Right renal cortex interstitium (tissue), 3 donors: ENCODE measurements at regions not wholly inside any gene's neighbourhood (a gene's known extent, or its start where the extent isn't known, plus 50 kb on each side); places are given as distances from the start of the nearest gene placed in this dataset.

Source experiments
- DNase-seq, 3 donors: peaks; one replicate each; pipeline ENCODE4 v3.0.0-alpha.2; 2013; ENCODE audit warnings: low read depth in 3 of 3, low spot score in 2 of 3

DNA sequence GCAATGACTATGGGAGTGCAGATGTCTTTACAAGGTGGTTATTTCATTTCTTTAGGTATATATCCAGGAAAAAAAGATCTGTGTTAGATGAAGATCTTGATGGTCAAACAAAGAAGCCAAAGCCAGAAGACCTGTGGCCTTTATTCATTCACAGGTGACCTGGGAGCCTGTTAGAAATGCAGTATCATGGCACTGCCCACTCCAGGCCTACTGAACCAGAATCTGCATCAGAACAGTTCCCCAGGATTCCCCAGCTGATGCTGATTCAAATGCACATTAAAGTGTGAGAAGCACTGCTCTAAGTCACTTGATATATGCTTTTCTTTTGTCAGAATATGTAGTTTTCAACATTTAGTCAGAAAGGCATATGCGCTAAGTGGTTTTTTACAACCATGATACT, 251.1 kb downstream of the IPMK start:
- DNase-seq, result no peak

- DNase-seq, result no peak
Measured at GRCh38 chr10:58014436-58014835, 253.3 kb downstream of the IPMK start.

DNA sequence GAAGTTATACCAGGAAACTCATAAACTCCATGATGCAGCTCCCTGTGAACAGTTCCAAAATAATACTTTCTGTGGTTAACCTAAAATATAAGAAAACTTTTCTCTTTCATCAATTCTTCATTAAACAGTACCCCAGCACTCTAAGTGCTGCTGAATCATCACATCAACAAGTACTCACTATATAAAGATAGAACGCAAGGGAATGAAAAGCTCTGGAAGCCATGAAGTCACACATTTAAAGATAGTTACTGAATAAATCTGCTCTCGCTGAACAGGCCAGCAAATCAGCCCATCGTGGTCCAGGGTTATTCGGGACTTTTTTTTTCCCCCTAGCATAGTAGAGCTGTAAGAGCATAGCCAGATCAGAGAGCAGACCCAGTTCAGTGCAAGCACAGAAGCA, 254.3 kb downstream of the IPMK start:
- DNase-seq, result no peak

DNA sequence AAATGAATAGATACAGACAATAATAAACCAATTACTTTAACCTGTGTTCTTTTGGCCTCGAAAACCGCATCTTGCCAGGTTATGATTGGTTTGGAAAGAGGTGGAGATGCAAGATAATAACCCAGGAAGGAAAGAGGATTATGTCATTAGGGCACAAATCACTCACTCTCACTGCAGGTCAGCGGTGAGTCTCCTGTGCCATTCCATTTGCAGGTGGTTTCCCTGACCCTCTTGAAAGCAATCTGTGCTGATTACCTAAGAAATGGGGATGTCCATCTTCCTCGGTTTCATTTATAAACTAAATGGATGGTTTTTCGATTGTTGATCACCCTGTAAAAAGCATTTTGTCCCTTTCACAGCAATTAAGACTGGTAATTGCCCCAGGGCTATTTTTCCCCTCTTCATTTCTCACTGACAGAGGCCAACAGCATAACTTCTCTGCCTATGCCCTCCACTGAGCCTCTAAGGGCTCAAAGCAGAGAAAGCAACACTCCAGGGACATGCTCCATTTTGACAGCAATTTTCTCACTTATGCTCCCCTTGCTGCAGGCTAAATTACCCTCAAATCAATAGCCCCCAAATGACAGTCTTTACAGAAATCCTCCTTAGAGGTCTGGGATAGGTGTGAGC, 257.5 kb downstream of the IPMK start:
- DNase-seq, result no peak

GRCh38 chr10:58003945-58004344, 263.7 kb downstream of the IPMK start:
- no peak for DNase-seq

GRCh38 chr10:58001159-58001558, 266.5 kb downstream of the IPMK start:
- no peak for DNase-seq

DNA sequence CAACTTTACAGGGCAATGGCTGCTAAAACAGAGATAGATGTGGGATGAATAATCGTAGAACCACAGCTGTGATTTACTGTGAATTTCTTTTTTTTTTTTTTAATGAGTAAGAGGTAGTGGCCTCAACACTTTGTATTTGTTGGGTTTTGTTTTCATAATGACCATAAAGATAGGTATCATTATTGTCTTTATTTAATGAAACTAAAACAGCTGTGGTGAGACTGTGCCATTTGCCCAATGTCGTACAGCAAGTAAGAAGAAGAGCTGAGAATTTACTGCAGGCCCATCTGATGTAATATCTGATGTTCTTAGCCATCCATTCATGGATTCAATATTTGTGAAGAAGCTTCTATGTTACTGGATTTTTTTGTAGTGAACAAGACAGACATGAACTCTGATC, 271.2 kb downstream of the IPMK start:
- no peak for DNase-seq

DNA sequence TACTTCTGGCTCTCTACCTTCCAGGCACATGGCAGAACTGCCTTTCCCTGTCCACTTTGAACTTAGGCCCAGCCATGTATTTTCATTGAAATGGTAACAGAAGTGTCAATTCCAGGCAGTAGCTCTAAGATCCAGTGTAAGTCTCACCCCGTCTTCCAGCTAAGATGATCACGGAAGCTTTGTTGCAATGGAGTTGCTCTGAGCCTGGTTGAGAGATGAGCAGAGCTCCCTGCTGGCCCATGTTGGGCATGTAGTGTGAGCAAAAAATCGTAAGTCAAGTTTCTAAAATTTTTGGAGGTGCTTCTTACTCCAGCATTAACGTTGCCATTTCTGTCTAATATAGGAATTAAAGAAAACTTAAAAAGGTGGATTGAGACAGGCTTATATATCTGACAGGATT, 274.4 kb downstream of the IPMK start:
- DNase-seq, result no peak

- no peak for DNase-seq
Measured at GRCh38 chr10:57992321-57993077, 275.2 kb downstream of the IPMK start.

GRCh38 chr10:57988964-57989363, 278.7 kb downstream of the IPMK start:
- DNase-seq, result no peak

DNA sequence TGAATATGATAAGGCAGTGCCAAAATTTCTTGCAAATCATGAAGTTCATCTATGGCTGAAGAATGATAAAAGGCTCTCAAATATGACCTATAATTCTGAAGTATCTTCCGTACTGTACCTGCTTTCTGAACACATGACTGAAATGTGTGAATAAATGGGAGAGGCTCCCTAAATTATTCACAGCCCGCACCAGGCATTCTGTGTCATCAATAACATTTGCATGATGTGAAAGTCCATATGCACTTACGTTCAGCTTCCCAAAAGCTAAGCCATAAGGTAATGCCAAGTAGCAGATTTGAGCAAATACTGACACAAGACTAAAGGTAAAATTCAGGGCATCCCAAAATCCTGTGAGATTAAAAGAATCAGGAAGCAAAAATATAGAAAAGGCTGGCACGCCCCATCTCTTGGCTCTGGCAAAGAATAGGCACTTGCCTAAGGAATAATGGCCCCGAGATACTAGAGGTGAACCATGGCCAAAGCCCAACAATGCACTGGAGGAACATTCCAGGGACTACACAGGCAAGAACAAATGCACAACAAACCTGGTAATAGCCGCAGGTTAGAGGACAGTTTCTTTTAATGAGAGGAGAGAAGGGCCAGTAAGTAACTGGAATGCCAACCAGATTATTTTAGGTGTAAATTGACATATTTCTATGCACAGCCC, 280.5 kb downstream of the IPMK start:
- DNase-seq, result no peak

GRCh38 chr10:57986422-57986821, 281.3 kb downstream of the IPMK start:
- DNase-seq, result no peak

DNA sequence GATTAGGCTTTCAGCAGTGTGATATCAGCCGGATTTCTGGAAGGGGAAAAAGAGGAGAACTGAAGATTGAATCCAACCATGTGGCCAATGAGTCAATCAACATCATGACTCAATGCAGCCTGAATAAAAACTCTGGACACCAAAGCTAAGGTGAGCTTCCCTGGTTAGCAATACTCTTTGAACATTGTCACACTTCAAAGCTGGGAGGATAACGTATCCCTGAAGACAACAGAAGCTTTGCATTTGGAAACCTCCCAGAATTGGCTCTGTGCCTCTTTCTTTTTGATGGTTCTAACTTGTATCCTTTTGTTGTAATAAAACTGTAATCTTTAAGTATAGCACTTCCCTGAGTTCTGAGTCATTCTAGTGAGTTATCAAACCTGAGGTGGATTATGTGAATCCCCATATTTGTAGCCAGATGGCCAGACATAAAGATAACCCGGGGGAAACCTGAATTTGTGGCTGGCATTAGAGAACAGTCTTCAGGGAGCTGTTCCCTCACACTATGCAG, 284.4 kb downstream of the IPMK start:
- no peak for DNase-seq

GRCh38 chr10:57982091-57982490, 285.6 kb downstream of the IPMK start:
- DNase-seq, result no peak

DNA sequence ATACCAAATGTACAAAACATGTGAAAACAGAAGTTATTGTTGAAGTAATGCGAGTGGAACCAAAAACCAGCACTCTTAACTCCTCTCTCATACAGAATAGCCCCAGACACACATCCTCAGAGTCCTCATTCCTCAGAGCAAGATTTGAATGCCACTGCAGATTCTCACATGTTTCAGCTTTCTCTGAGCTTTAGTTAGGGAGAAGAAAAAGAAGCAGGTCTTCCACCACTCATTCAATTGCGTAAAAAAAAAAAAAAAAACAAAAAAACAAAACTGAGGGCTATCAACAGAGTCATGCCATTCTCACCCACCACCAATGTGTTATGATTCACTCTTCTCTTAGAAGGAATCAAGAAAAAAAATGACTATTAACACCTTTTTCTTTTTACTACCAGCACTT, 287.7 kb downstream of the IPMK start:
- no peak for DNase-seq

- no peak for DNase-seq
Measured at GRCh38 chr10:57979491-57979890, 288.2 kb downstream of the IPMK start.

- no peak for DNase-seq
Measured at GRCh38 chr10:57977262-57977661, 290.4 kb downstream of the IPMK start.

- no peak for DNase-seq
Measured at GRCh38 chr10:57973451-57973850, 294.2 kb downstream of the IPMK start.

DNA sequence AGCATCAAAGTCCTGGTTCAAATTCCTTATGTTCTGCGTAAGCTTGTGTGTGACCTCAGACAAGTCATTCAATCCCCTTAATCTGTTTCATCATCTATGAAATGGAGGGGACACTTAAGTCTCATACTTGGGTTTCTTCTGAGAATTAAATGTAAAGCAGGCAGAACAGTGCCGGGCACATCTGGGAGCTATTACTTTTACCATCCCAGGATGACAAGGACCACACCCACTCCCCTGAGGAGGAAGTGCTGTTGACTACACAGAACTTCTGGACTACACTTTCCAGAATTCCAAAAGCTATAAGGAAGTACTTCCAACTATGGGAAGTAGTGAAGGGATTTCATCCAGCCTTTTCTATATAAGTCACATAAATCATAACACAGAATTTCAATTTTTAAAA, 294.9 kb downstream of the IPMK start:
- no peak for DNase-seq

GRCh38 chr10:57968328-57969016, 299.2 kb downstream of the IPMK start:
- no peak for DNase-seq

- DNase-seq, result no peak
Measured at GRCh38 chr10:57964351-57964750, 303.3 kb downstream of the IPMK start.
